ENCODE measurements at regions not wholly inside any gene's neighbourhood (a gene's known extent, or its start where the extent isn't known, plus 50 kb on each side); places are given as distances from the start of the nearest gene placed in this dataset.

DNA sequence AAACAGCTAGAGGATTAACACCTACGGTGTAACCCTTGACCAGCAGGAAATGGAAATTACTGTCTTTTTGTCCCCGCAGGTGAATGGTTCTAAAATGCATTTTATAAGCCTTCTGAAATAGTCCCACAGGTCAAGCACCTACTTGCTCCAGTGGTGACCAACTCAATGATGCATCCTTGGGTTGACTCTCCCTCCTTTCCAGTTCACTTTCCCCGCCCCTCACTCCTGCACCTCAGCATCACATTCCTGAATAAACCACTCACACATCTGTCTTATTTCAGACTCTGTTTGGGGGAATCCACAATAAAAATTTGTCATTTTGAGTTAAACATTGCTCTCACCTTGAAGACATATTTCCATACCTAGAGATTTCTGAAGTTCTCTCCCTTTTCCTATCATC is 446.0 kb upstream of the TNP1 start:
- Histone ChIP-seq H3K4me1 (ENCODE audit: control insufficient read depth, insufficient read depth, low read length) (no peaks in the 10 kb centered on the region), H3K9ac (ENCODE audit: low read depth, low read length) (no peak overlapping the region), H3K36me3 (ENCODE audit: control insufficient read depth, insufficient read depth, low read length) (no peaks in the 10 kb centered on the region), H3K27ac (ENCODE audit: low read depth, low read length) (no peak overlapping the region), H3K27me3 (ENCODE audit: control insufficient read depth, insufficient read depth, low read length) (no peaks in the 10 kb centered on the region), H3K4me3 (ENCODE audit: low read depth, low read length) (no peak overlapping the region), H3K9me3 (ENCODE audit: control insufficient read depth, insufficient read depth, low read length) (0 out of 2 replicates have a peak, but pooled peaks cover 3% of the 10 kb centered on the region)

- no peaks in the 10 kb centered on the region for H3K36me3 ChIP-seq (ENCODE audit: control insufficient read depth, insufficient read depth, low read length)
- H3K4me1 ChIP-seq (ENCODE audit: control insufficient read depth, insufficient read depth, low read length), result no peaks in the 10 kb centered on the region
- no peak overlapping the region for H3K27ac ChIP-seq (ENCODE audit: low read depth, low read length)
- H3K9ac ChIP-seq (ENCODE audit: low read depth, low read length), result no peak overlapping the region
- H3K4me3 ChIP-seq (ENCODE audit: low read depth, low read length), result no peak overlapping the region
- H3K9me3 ChIP-seq (ENCODE audit: control insufficient read depth, insufficient read depth, low read length), result 0 out of 2 replicates have a peak, but pooled peaks cover 3% of the 10 kb centered on the region
- no peaks in the 10 kb centered on the region for H3K27me3 ChIP-seq (ENCODE audit: control insufficient read depth, insufficient read depth, low read length)
These were observed 444.7 kb upstream of the TNP1 start for GRCh38 chr2:217304582-217304981.

DNA sequence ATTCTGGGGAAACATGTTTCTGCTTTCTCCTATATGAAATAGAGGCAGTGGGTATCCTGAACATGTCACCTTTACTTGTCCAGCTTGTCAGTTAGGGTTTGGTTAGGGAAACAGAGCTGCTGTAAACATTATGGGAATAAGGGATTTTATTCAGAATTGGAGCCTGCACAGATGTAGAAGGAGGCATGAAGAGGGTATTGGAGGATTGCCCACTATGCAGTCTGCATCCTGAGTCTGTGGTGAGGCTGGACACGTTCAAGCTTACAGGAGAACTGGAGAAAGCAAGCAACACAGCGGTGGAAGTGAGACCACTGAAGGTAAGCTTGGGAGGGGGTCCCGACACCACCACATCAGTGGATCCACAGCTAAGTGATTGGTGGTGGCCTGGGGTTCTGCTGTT is 443.0 kb upstream of the TNP1 start:
- Histone ChIP-seq H3K9me3 (ENCODE audit: control insufficient read depth, insufficient read depth, low read length) (no peaks in the 10 kb centered on the region), H3K36me3 (ENCODE audit: control insufficient read depth, insufficient read depth, low read length) (no peaks in the 10 kb centered on the region), H3K4me1 (ENCODE audit: control insufficient read depth, insufficient read depth, low read length) (no peaks in the 10 kb centered on the region), H3K4me3 (ENCODE audit: low read depth, low read length) (no peak overlapping the region), H3K27me3 (ENCODE audit: control insufficient read depth, insufficient read depth, low read length) (no peaks in the 10 kb centered on the region), H3K27ac (ENCODE audit: low read depth, low read length) (no peak overlapping the region), H3K9ac (ENCODE audit: low read depth, low read length) (no peak overlapping the region)

- peaks cover 7% of the 10 kb centered on the region for H3K9me3 ChIP-seq (ENCODE audit: control insufficient read depth, insufficient read depth, low read length)
- H3K4me1 ChIP-seq (ENCODE audit: control insufficient read depth, insufficient read depth, low read length), result no peaks in the 10 kb centered on the region
- H3K36me3 ChIP-seq (ENCODE audit: control insufficient read depth, insufficient read depth, low read length), result no peaks in the 10 kb centered on the region
- H3K27me3 ChIP-seq (ENCODE audit: control insufficient read depth, insufficient read depth, low read length), result no peaks in the 10 kb centered on the region
- no peak overlapping the region for H3K9ac ChIP-seq (ENCODE audit: low read depth, low read length)
- no peak overlapping the region for H3K4me3 ChIP-seq (ENCODE audit: low read depth, low read length)
- no peak overlapping the region for H3K27ac ChIP-seq (ENCODE audit: low read depth, low read length)
These were observed 441.5 kb upstream of the TNP1 start for GRCh38 chr2:217301142-217301925.

GRCh38 chr2:217299590-217299989 is 439.7 kb upstream of the TNP1 start:
- no peak overlapping the region for H3K9ac ChIP-seq (ENCODE audit: low read depth, low read length)
- H3K9me3 ChIP-seq (ENCODE audit: control insufficient read depth, insufficient read depth, low read length), result peaks cover 7% of the 10 kb centered on the region
- H3K36me3 ChIP-seq (ENCODE audit: control insufficient read depth, insufficient read depth, low read length), result no peaks in the 10 kb centered on the region
- no peaks in the 10 kb centered on the region for H3K27me3 ChIP-seq (ENCODE audit: control insufficient read depth, insufficient read depth, low read length)
- no peak overlapping the region for H3K4me3 ChIP-seq (ENCODE audit: low read depth, low read length)
- no peak overlapping the region for H3K27ac ChIP-seq (ENCODE audit: low read depth, low read length)
- no peaks in the 10 kb centered on the region for H3K4me1 ChIP-seq (ENCODE audit: control insufficient read depth, insufficient read depth, low read length)

- Histone ChIP-seq H3K27me3 (ENCODE audit: control insufficient read depth, insufficient read depth, low read length) (no peaks in the 10 kb centered on the region), H3K27ac (ENCODE audit: low read depth, low read length) (no peak overlapping the region), H3K36me3 (ENCODE audit: control insufficient read depth, insufficient read depth, low read length) (no peaks in the 10 kb centered on the region), H3K4me3 (ENCODE audit: low read depth, low read length) (no peak overlapping the region), H3K9me3 (ENCODE audit: control insufficient read depth, insufficient read depth, low read length) (peaks cover 7% of the 10 kb centered on the region), H3K4me1 (ENCODE audit: control insufficient read depth, insufficient read depth, low read length) (no peaks in the 10 kb centered on the region), H3K9ac (ENCODE audit: low read depth, low read length) (no peak overlapping the region)
These were observed 437.2 kb upstream of the TNP1 start for GRCh38 chr2:217297096-217297495.

- H3K27me3 ChIP-seq (ENCODE audit: control insufficient read depth, insufficient read depth, low read length), result no peaks in the 10 kb centered on the region
- H3K9me3 ChIP-seq (ENCODE audit: control insufficient read depth, insufficient read depth, low read length), result peaks cover 7% of the 10 kb centered on the region
- H3K4me3 ChIP-seq (ENCODE audit: low read depth, low read length), result no peak overlapping the region
- peaks cover 8% of the 10 kb centered on the region for H3K4me1 ChIP-seq (ENCODE audit: control insufficient read depth, insufficient read depth, low read length)
- H3K27ac ChIP-seq (ENCODE audit: low read depth, low read length), result no peak overlapping the region
- no peaks in the 10 kb centered on the region for H3K36me3 ChIP-seq (ENCODE audit: control insufficient read depth, insufficient read depth, low read length)
- no peak overlapping the region for H3K9ac ChIP-seq (ENCODE audit: low read depth, low read length)
These were observed 435.0 kb upstream of the TNP1 start for GRCh38 chr2:217294818-217295217.

- H3K9ac ChIP-seq (ENCODE audit: low read depth, low read length), result no peak overlapping the region
- peaks cover 7% of the 10 kb centered on the region for H3K9me3 ChIP-seq (ENCODE audit: control insufficient read depth, insufficient read depth, low read length)
- H3K4me3 ChIP-seq (ENCODE audit: low read depth, low read length), result no peak overlapping the region
- no peaks in the 10 kb centered on the region for H3K36me3 ChIP-seq (ENCODE audit: control insufficient read depth, insufficient read depth, low read length)
- no peaks in the 10 kb centered on the region for H3K27me3 ChIP-seq (ENCODE audit: control insufficient read depth, insufficient read depth, low read length)
- peaks cover 14% of the 10 kb centered on the region for H3K4me1 ChIP-seq (ENCODE audit: control insufficient read depth, insufficient read depth, low read length)
- H3K27ac ChIP-seq (ENCODE audit: low read depth, low read length), result no peak overlapping the region
These were observed 434.3 kb upstream of the TNP1 start for GRCh38 chr2:217294211-217294610.

GRCh38 chr2:217293607-217294006 is 433.7 kb upstream of the TNP1 start:
- Histone ChIP-seq H3K27ac (ENCODE audit: low read depth, low read length) (no peak overlapping the region), H3K9ac (ENCODE audit: low read depth, low read length) (no peak overlapping the region), H3K36me3 (ENCODE audit: control insufficient read depth, insufficient read depth, low read length) (no peaks in the 10 kb centered on the region), H3K4me1 (ENCODE audit: control insufficient read depth, insufficient read depth, low read length) (peaks cover 15% of the 10 kb centered on the region), H3K27me3 (ENCODE audit: control insufficient read depth, insufficient read depth, low read length) (no peaks in the 10 kb centered on the region), H3K4me3 (ENCODE audit: low read depth, low read length) (no peak overlapping the region), H3K9me3 (ENCODE audit: control insufficient read depth, insufficient read depth, low read length) (peaks cover 8% of the 10 kb centered on the region)

GRCh38 chr2:217293046-217293445 is 433.2 kb upstream of the TNP1 start:
- Histone ChIP-seq H3K9ac (ENCODE audit: low read depth, low read length) (no peak overlapping the region), H3K27me3 (ENCODE audit: control insufficient read depth, insufficient read depth, low read length) (no peaks in the 10 kb centered on the region), H3K36me3 (ENCODE audit: control insufficient read depth, insufficient read depth, low read length) (no peaks in the 10 kb centered on the region), H3K9me3 (ENCODE audit: control insufficient read depth, insufficient read depth, low read length) (peaks cover 14% of the 10 kb centered on the region), H3K4me1 (ENCODE audit: control insufficient read depth, insufficient read depth, low read length) (peaks cover 15% of the 10 kb centered on the region), H3K4me3 (ENCODE audit: low read depth, low read length) (no peak overlapping the region), H3K27ac (ENCODE audit: low read depth, low read length) (no peak overlapping the region)

DNA sequence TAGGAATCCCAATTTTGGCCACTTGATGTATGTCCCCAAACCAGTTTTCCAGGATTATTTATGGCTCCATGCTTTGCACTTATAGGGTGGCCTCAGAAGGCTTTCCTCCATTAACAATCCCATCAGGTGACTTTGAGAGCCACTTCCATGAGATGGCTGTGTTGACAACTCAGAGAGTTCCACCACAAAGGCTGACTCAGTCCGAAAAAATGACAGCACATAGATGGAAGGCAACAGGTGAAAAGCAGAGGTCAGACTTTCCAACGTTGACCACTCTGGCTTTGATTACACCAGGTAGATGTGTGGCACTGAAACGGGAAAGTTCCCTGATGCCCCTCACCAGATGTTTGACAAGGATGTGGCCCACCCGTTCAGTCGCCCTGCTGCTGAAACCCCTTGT is 431.4 kb upstream of the TNP1 start:
- Histone ChIP-seq H3K36me3 (ENCODE audit: control insufficient read depth, insufficient read depth, low read length) (no peaks in the 10 kb centered on the region), H3K9ac (ENCODE audit: low read depth, low read length) (no peak overlapping the region), H3K27ac (ENCODE audit: low read depth, low read length) (no peak overlapping the region), H3K9me3 (ENCODE audit: control insufficient read depth, insufficient read depth, low read length) (peaks cover 16% of the 10 kb centered on the region), H3K4me3 (ENCODE audit: low read depth, low read length) (no peak overlapping the region), H3K27me3 (ENCODE audit: control insufficient read depth, insufficient read depth, low read length) (no peaks in the 10 kb centered on the region), H3K4me1 (ENCODE audit: control insufficient read depth, insufficient read depth, low read length) (peaks cover 15% of the 10 kb centered on the region)
